ENCODE measurements at regions not wholly inside any gene's neighbourhood (a gene's known extent, or its start where the extent isn't known, plus 50 kb on each side); places are given as distances from the start of the nearest gene placed in this dataset.
"Not testable (repeated sequence)": the region's sequence is repeated elsewhere in the genome, so short reads cannot be mapped to it uniquely, and the experiment has no call there.

- DNase-seq (ENCODE audit: low read depth), result no peak
Observed at GRCh38 chr16:65727534-65728137, 605.8 kb upstream of the CDH11 start.

GRCh38 chr16:65725156-65725845, 603.4 kb upstream of the CDH11 start:
- no peak for DNase-seq (ENCODE audit: low read depth)

- DNase-seq (ENCODE audit: low read depth), result no peak
Observed at GRCh38 chr16:65722429-65722828, 600.6 kb upstream of the CDH11 start.

- DNase-seq (ENCODE audit: low read depth), result no peak
Observed at GRCh38 chr16:65717846-65718245, 596.0 kb upstream of the CDH11 start.

- DNase-seq (ENCODE audit: low read depth), result no peak
Observed at GRCh38 chr16:65716737-65717700, 595.2 kb upstream of the CDH11 start.

GRCh38 chr16:65713181-65713808, 591.4 kb upstream of the CDH11 start:
- no peak for DNase-seq (ENCODE audit: low read depth)

GRCh38 chr16:65710107-65710506, 588.2 kb upstream of the CDH11 start:
- DNase-seq (ENCODE audit: low read depth), result no peak

GRCh38 chr16:65704866-65705265, 583.0 kb upstream of the CDH11 start:
- DNase-seq (ENCODE audit: low read depth), result no peak

- no peak for DNase-seq (ENCODE audit: low read depth)
Observed at GRCh38 chr16:65702707-65703402, 581.0 kb upstream of the CDH11 start.

- no peak for DNase-seq (ENCODE audit: low read depth)
Observed at GRCh38 chr16:65700596-65700995, 578.7 kb upstream of the CDH11 start.

- DNase-seq (ENCODE audit: low read depth), result no peak
Observed at GRCh38 chr16:65698791-65699321, 577.0 kb upstream of the CDH11 start.

- no peak for DNase-seq (ENCODE audit: low read depth)
Observed at GRCh38 chr16:65697521-65697920, 575.7 kb upstream of the CDH11 start.

GRCh38 chr16:65697065-65697464, 575.2 kb upstream of the CDH11 start:
- no peak for DNase-seq (ENCODE audit: low read depth)

- DNase-seq (ENCODE audit: low read depth), result not testable (repeated sequence)
Observed at GRCh38 chr16:65691846-65692245, 570.0 kb upstream of the CDH11 start.

GRCh38 chr16:65689726-65690125, 567.9 kb upstream of the CDH11 start:
- DNase-seq (ENCODE audit: low read depth), result no peak

GRCh38 chr16:65688301-65688700, 566.4 kb upstream of the CDH11 start:
- no peak for DNase-seq (ENCODE audit: low read depth)

- DNase-seq (ENCODE audit: low read depth), result no peak
Observed at GRCh38 chr16:65684230-65684629, 562.4 kb upstream of the CDH11 start.

GRCh38 chr16:65681406-65681805, 559.5 kb upstream of the CDH11 start:
- DNase-seq (ENCODE audit: low read depth), result no peak

- DNase-seq (ENCODE audit: low read depth), result no peak
Observed at GRCh38 chr16:65679785-65680184, 557.9 kb upstream of the CDH11 start.

- DNase-seq (ENCODE audit: low read depth), result no peak
Observed at GRCh38 chr16:65675161-65675560, 553.3 kb upstream of the CDH11 start.

- no peak for DNase-seq (ENCODE audit: low read depth)
Observed at GRCh38 chr16:65672960-65673359, 551.1 kb upstream of the CDH11 start.
